Pancreas (tissue), 10 donors: ENCODE measurements at regions not wholly inside any gene's neighbourhood (a gene's known extent, or its start where the extent isn't known, plus 50 kb on each side); places are given as distances from the start of the nearest gene placed in this dataset.
A peak's percentile ranks its signal among the peaks of the same experiment; 100 is the strongest.

ENCODE experiments used
- ATAC-seq, 4 donors: fragments of 200-7000 bp; cut with Tn5 transposase; one replicate each; pipeline versions ENCODE4 v1.8.0 to v1.9.1; 2020; ENCODE audit warnings: mild to moderate bottlenecking in 4 of 4, moderate library complexity in 4 of 4
- DNase-seq, 6 donors: peaks; one replicate each; pipeline ENCODE4 v3.0.0-alpha.2; 2020
- FAIRE-seq: peaks from 2 replicates; lab custom pipeline; 2012; peaks lifted over from hg19 to GRCh38; lab: Jason Lieb, UNC
- H3K27ac ChIP-seq, 4 donors: fragments of 200-600 bp; sonication (generic); 1 replicate in 3 of 4; 2 replicates in 1 of 4; pipeline versions ENCODE4 v1.5.0 to v1.8.0; 2020
- H3K27me3 ChIP-seq, 4 donors: fragments of 200-600 bp; one replicate each; pipeline ENCODE4 v1.8.0; 2021
- H3K36me3 ChIP-seq, 3 donors: fragments of 200-600 bp; sonication (generic) in 1 of 3; one replicate each; pipeline versions ENCODE4 v1.5.0 to v1.8.0; 2020 to 2021
- H3K4me1 ChIP-seq, 3 donors: fragments of 200-600 bp; one replicate each; pipeline ENCODE4 v1.8.0; 2021
- H3K4me3 ChIP-seq, 4 donors: fragments of 200-600 bp; sonication (generic) in 2 of 4; one replicate each; pipeline versions ENCODE4 v1.5.0 to v1.8.0; 2020 to 2021
- H3K9me3 ChIP-seq, 4 donors: fragments of 200-600 bp; one replicate each; pipeline ENCODE4 v1.8.0; 2021
- CTCF ChIP-seq, 4 donors: fragments of 200-600 bp; sonication (generic) in 3 of 4; IDR thresholded peaks; one replicate each; pipeline versions ENCODE4 v1.5.0 to v1.8.0; 2021; ENCODE audit warnings: antibody characterized with exemption in 4 of 4
- WGBS, 2 donors: extraction: QIAGEN DNeasy Blood & Tissue Kit; methylation state at CpG; one replicate each; pipeline ENCODE4 v1.1.7; 2013; 5-methylcytosine and 5-hydroxymethylcytosine counted together
- intact Hi-C, 3 donors: fragments of 100-400 bp; cut with DNase I; formaldehyde crosslinking; loops; one replicate each; pipeline versions ENCODE4 v1.11.1 to v1.14.2; 2022
- donor health status: healthy with polysubstance abuse.
- donor health status: DM: no; HTN: no; CAD: no; lungs with moderate emphysema.
- donor health status: DM: no; HTN: no; CAD: no.
- donor health status: control.
- donor health status: control.
- donor health status: Bipolar disorder and iron deficiency.
- donor health status: DM: yes; HTN: yes; CAD: no.
- donor health status: DM: no; HTN: no; CAD: no.
- donor health status: DM: no; HTN: no; CAD: no.
- donor health status: DM: yes; HTN: yes; CAD: no.

DNA sequence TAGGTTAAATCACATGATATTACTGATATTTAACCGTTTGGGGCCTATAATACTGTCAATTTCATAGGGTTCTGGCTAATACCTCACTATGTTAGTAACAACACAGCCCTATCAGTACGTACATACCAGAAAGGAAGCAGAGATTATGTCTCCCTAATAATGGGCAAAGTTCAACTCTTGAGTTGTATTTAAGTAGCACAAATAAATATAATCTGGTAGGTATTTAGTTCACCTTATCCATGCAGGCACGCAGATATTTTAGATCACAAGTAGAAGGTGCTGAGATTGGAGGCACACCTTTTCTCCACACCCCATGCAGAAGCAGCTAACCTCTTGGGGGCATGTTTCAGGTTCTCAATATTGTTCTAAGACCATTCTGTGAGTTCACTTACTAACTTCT lies 118.9 kb downstream of the IRS1 start:
- Histone ChIP-seq H3K27ac (no peak overlapping the region), H3K36me3 (no peaks in the 10 kb centered on the region), H3K4me1 (no peaks in the 10 kb centered on the region), H3K4me3 (no peak overlapping the region), H3K9me3 (no peaks in the 10 kb centered on the region), H3K27me3 (no peaks in the 10 kb centered on the region)
- intact Hi-C loops = no loop called here
- no peak for TF ChIP-seq CTCF (IDR thresholded peaks at IDR 0.05)
- FAIRE-seq = no peak
- WGBS, 2 donors = 26 to 35% methylated on average over 3 of the region's 3 CpGs
- no peak for DNase-seq
- peak in 2 of 4 donors; percentile 39 to 55 for ATAC-seq

- FAIRE-seq (no peak), ATAC-seq (no peak), DNase-seq (no peak)
- Histone ChIP-seq H3K27me3 (no peaks in the 10 kb centered on the region), H3K27ac (no peak overlapping the region), H3K36me3 (no peaks in the 10 kb centered on the region), H3K4me3 (no peak overlapping the region), H3K4me1 (no peaks in the 10 kb centered on the region), H3K9me3 (no peaks in the 10 kb centered on the region)
- WGBS, 2 donors = 90 to 94% methylated on average over 7 of the region's 7 CpGs
- TF ChIP-seq CTCF (IDR thresholded peaks at IDR 0.05) = no peak
- intact Hi-C loops = no loop called here
These were observed 120.1 kb downstream of the IRS1 start for GRCh38 chr2:226679389-226680065.

GRCh38 chr2:226678422-226678821 lies 121.2 kb downstream of the IRS1 start:
- ATAC-seq = no peak
- no peak for TF ChIP-seq CTCF (IDR thresholded peaks at IDR 0.05)
- DNase-seq = no peak

GRCh38 chr2:226677080-226677479 lies 122.5 kb downstream of the IRS1 start:
- no peaks in the 10 kb centered on the region for H3K9me3 ChIP-seq
- no peak for TF ChIP-seq CTCF (IDR thresholded peaks at IDR 0.05)
- no peak overlapping the region for H3K4me3 ChIP-seq
- no peak for ATAC-seq
- no peak overlapping the region for H3K27ac ChIP-seq
- no peak for FAIRE-seq
- H3K36me3 ChIP-seq = no peaks in the 10 kb centered on the region
- DNase-seq = no peak
- H3K4me1 ChIP-seq = no peaks in the 10 kb centered on the region
- no peaks in the 10 kb centered on the region for H3K27me3 ChIP-seq
- intact Hi-C loops = no loop called here
- WGBS, 2 donors = 49 to 59% methylated on average over 4 of the region's 4 CpGs

More at GRCh38 chr2:226678422-226678821, 121.2 kb downstream of the IRS1 start:
- 65 to 82% methylated on average over 4 of the region's 4 CpGs for WGBS, 2 donors
- Histone ChIP-seq H3K4me1 (no peaks in the 10 kb centered on the region), H3K4me3 (no peak overlapping the region), H3K27ac (no peak overlapping the region), H3K36me3 (no peaks in the 10 kb centered on the region), H3K9me3 (no peaks in the 10 kb centered on the region), H3K27me3 (no peaks in the 10 kb centered on the region)
- FAIRE-seq = no peak
- intact Hi-C loops = no loop called here

GRCh38 chr2:226676618-226677017 lies 123.0 kb downstream of the IRS1 start:
- Histone ChIP-seq H3K9me3 (no peaks in the 10 kb centered on the region), H3K4me3 (no peak overlapping the region), H3K27me3 (no peaks in the 10 kb centered on the region), H3K4me1 (no peaks in the 10 kb centered on the region), H3K36me3 (no peaks in the 10 kb centered on the region), H3K27ac (no peak overlapping the region)
- no peak for ATAC-seq
- WGBS, 2 donors = 63 to 73% methylated on average over 1 of the region's 1 CpG
- DNase-seq = no peak
- FAIRE-seq = no peak
- no peak for TF ChIP-seq CTCF (IDR thresholded peaks at IDR 0.05)
- intact Hi-C loops = no loop called here
